NCI-H2227 treated with DMSO at 0.1 percent for 48 hours (cell line): ENCODE measurements at regions not wholly inside any gene's neighbourhood (a gene's known extent, or its start where the extent isn't known, plus 50 kb on each side); places are given as distances from the start of the nearest gene placed in this dataset.

Source experiments
- DNase-seq: peaks from one replicate; lab custom pipeline; 2025; lab: John Stamatoyannopoulos, UW

- DNase-seq = no peak
These were observed 54.1 kb downstream of the C1QL2 start for GRCh38 chr2:119104414-119104813.

DNA sequence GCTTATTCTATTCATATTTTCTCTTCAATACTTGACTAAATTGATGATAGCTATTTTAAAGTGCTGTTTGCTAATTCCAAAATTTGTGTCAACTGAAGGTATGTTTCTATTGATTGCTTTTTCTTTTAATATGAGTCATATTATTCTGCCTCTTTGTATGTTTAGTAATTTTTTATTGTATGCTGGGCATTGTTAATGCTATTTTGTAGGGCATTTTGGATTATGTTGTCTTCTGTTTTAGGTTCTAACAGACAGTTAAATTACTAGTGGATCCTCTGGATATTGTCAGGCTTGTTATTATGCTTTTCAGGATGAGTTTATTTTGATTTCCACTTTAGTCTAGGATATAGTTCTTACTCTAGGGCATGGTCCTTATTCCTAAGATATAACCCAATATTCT lies 55.6 kb downstream of the C1QL2 start:
- no peak for DNase-seq

GRCh38 chr2:119088416-119088815 lies 70.1 kb downstream of the C1QL2 start:
- no peak for DNase-seq

DNA sequence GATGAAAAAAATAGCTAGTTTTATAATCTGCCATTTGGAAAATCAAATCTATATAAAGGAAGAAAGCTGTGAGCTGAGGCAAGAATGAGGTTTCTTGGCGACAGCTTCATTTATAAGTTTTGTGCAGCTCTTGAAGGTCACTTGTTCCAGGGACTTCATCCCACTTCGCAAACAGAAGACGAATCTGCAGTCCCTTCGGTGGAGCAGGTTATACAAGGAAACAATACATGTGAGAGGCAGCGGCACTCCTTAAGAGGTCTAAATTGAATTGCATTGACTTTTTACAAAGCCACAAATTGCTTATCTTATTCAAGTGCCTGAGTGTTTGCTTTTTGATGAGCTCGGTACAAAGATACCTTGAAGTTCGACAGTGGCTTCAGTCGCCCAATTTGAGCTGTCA lies 72.2 kb downstream of the C1QL2 start:
- peak; percentile 40 for DNase-seq

GRCh38 chr2:119085613-119086012 lies 72.9 kb downstream of the C1QL2 start:
- no peak for DNase-seq

- no peak for DNase-seq
These were observed 75.1 kb downstream of the C1QL2 start for GRCh38 chr2:119083416-119083815.

- DNase-seq = no peak
These were observed 75.6 kb downstream of the C1QL2 start for GRCh38 chr2:119082821-119083400.

DNA sequence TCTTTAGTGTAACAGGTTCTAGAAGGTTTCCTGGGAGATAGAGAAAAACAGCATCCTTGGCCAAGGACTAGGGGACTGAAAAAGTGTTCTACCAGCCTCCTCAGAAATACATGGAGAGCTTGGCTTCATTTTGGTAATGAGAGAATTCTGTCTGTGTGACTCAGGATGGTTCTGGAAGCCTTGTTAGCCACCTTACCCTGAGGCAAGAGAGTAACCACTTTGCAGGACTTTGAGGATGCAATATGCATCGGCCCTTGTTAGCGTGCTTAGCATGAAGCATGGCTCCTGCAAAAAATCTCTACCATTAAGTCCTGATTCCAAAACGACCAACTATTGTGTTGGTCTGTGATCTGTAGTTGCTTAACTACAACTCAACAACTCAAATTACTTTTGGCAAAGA lies 79.8 kb downstream of the C1QL2 start:
- no peak for DNase-seq

DNA sequence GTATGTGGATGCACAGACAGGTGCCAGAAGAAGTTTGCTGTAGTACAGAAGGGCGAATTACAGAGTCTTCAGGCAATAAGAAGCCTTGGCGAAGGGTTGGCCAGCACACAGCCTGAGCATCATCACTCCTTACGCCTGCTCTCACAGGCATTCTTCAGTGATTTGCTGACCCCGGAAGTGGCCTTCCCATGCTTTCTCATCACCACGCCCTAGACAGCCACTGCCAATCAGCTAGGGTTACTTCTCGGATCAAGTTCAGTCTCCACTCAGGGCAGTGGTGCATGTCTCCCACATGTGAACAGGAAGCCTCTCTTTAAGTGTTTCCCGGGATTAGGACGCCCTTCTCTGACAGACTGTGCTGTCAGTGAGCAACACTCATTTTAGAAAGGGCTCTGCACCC lies 81.8 kb downstream of the C1QL2 start:
- DNase-seq = no peak

DNA sequence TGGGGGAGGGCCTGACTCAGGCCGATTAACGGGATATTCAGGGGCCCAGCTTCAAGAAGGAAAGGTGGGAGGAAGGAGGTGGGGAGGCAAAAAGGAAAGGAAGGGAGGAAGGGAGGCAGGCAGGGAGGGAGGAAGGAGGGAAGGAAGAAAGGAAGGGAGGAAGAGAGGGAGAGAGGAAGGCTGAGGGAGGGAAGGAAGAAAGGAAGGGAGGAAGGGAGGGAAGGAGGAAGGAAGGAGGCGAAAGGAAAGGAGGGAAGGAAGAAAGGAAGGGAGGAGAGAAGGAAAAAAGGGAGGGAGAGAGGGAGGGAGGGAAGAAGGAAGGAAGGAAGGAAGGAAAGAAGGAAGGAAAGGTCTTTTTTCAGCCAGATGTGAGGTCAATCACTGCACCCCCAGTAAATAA lies 85.3 kb downstream of the C1QL2 start:
- DNase-seq = no peak

DNA sequence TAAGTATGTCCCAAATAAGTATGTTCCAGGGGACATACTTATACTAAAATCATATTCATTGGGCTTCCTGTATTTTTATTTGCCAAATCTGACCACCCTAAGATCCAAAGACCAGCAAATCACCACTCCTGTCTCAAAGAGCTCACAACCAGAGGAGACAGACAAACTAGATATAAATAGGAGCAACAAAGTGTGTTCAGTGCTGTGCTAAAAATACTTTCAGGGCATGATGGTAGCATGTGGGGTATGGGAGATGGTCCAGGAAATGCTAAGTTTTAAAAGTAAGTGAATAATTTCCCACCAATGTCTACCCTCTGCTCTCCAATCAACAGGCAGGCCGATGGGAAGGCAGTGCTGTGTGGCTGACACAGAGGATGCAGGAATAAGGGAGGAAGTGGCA lies 87.1 kb downstream of the C1QL2 start:
- DNase-seq = no peak

- no peak for DNase-seq
These were observed 88.8 kb downstream of the C1QL2 start for GRCh38 chr2:119069781-119070180.

GRCh38 chr2:119068154-119068725 lies 90.3 kb downstream of the C1QL2 start:
- DNase-seq = no peak

DNA sequence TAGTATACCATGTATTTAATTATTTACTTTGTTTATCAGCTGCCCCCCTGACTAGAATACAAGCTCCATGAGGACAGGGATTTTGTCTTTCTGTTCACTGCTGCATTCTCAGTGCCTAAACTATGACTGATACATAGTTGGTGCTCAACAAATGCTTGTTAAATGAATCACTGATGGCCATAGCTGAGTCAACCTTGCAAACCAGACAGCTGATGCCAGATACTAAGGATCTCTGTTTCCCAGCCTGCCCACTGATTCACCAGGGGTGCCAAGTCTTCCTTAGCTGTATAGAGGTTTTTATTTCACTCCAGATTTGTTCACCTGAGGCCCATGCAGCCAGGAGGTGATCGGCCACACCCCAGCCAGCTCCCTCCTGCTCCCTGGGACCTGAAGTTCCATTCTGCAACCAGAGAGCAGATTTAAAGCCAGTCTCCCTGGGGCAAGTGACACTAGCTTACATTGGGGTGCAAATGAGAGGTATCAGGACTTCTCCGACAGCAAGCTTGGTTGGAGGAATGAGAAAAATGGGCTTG lies 92.2 kb downstream of the C1QL2 start:
- DNase-seq = no peak

DNA sequence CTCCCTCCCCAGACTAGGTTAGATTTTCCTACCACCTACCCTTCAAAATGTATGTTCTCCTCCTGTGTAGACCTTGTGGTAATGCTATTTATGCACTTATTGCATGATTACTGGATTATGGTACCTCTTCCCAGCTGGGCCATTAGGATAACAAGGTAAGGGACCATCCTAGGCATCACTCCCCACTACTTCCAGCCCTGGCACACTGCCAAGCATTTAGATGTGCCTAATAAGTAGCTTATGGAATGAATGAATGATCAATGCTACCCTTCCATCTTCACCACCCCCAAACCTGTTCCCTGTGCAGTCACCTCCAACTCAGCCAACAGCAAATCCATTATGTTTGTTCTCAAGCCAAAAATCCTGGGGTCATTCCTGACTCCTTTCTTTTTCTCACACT lies 93.4 kb downstream of the C1QL2 start:
- DNase-seq = no peak

GRCh38 chr2:119064567-119064966 lies 94.0 kb downstream of the C1QL2 start:
- no peak for DNase-seq

DNA sequence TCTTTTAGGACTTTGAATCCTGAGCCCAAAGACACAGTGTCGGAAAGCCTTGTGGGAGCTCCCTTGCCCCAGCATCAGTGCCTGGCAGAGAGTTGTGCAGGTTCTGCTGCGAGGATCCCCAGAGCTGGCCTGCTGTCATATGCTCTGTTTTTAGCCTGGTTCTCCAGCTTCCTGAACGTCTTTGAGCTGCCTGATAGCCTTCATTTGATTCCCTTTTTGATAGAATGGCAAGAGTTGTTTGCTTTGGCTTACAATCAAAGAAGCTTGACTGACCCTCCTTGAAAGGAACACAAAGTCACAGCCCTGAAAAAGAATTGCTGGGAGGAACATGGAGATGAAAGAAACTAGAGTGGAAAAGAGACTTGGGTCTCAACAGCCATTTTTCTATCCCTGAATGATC lies 95.4 kb downstream of the C1QL2 start:
- no peak for DNase-seq

- DNase-seq = no peak
These were observed 95.9 kb downstream of the C1QL2 start for GRCh38 chr2:119062652-119063051.

- DNase-seq = no peak
These were observed 96.4 kb downstream of the C1QL2 start for GRCh38 chr2:119062179-119062578.

DNA sequence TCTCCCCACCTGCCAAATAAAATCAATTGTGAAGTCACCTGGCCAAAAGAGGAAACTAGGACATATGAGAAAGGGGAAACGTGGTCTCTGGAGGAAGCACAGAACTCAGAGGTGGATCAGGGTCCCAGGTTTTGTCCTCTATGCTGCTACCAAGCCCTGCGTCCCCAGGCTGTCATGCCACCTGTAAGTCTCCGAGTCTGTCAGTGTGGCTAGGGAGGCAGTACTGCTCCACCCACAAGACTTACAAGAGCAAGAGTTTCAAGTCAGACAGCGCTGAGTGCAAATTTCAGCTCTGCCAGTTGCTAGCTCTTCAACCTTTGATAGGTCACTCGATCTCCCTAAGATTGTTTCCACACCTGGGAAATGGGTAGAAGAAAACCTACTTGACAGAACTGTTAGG lies 98.6 kb downstream of the C1QL2 start:
- DNase-seq = no peak

DNA sequence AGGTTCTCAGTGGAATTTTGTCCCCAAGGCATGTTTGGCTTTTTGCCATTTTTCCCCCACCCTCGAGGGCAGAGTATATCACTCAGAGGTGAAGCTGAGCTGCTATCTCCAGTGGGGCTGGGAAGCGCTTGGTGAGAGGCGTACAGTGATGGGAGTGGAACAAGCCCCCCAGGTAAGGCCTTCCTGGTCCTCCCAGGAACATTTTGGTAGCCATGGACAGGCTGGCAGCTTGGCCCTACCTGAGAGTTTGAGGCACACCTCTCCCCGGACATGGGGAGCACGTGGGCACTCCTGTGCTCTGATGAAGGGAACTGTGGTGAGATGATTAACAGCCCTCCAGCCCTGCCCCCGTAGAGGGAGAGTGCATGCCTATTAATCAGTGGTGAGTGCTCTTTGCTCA lies 99.3 kb downstream of the C1QL2 start:
- DNase-seq = no peak

DNA sequence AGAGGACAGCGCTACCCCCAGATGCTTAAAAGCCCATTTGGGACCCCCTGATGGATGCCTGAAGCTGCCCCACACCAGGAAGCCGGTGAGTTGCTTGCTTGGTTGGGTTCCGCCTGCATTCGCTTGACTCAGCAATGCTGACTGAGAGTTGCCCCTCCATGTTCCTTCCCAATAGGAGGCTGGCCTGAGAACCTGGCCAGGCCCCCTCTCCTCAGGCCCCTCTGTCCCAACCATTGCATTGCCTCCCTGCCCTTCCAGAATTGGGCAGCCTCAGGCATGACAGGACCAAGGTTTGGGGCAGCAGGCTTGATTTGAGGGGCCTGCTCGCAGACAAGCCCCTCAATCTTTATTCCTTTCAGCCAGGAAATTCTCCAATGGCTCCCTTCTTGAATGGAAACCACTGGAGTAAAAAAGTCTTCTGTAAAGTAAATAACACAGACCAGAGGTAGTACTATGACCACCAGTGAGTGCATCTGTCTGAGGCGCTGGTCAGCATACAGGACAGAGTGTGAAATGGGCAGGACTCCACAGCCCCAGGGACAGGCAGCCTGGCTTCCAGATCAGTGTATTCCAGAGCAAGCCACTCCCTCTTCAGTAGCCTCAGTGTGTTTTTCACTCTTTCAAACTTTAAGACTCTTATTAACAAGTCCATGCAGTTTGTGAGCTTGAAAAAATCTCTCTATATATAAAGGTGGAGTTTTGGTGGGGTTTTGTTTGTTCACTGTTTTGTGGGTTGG lies 104.7 kb downstream of the C1QL2 start:
- no peak for DNase-seq

DNA sequence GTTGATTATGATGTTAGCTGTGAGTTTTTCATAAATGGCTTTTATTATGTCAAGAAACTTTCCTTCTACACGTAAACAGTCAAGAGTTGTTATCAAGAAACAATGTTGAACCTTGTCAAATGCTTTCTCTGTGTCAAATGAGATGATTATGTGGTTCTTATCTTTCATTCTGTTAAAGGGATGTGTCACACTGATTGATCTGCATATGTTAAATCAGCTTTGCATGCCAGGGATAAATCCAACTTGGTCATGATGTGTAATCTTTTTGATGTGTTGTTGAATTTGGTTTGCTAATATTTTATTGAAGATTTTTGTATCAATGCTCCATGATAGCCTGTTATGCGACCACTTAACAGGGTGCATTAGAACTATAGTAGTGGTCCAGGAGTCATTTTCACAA lies 107.3 kb downstream of the C1QL2 start:
- DNase-seq = no peak
